ENCODE measurements at regions not wholly inside any gene's neighbourhood (a gene's known extent, or its start where the extent isn't known, plus 50 kb on each side); places are given as distances from the start of the nearest gene placed in this dataset.

DNA sequence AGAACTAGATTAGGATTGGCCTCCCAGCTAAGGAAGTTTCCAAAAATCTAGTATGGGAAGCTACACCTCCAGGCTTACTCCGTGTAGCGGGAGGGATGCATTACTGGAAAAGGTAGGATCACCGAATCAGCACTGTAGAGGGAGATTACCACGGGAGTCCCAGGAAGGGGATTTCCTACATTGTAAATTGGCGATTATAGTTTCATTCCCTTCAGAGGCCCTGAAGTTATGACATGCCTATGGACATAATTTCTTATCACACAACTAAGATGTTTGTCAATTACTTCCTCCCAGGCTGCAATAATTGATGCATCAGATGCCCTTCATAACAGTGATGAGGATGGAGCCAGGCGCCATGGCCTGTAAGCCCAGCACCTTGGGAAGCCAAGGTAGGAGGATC lies 71.2 kb upstream of the NR4A3 start:
- no peak for DNase-seq (ENCODE audit: low read depth in 3 of 3)

DNA sequence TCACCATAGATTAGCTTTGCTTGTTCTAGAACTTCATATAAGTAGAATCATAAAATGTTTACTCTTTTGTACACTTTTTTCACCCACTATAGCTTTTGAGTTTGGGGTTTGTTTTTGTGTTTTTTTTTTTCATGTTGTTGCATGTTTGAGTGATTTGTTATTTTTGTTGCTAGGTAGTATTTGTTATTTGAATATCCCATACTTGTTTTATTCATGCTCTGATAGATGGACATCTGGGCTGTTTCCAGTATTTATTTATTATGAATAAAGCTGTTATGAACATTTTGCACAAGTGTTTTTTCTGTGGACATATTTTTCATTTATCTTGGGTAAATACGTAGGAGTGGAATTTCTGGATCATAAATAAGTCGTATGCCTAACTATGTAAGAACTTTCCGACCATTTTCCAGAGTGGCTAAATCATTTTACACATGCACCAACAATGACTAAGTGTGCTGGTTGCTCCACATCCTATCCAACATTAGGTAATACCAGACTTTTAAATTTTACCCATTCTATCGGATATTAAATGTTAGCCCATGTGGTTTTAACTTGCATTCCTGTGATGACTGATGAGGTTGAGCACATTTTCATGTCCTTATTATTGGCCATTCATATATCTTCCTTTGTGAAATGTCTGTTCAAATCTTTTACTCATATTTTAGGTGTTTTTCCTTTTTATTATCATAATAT lies 69.1 kb upstream of the NR4A3 start:
- no peak for DNase-seq (ENCODE audit: low read depth in 3 of 3)

DNA sequence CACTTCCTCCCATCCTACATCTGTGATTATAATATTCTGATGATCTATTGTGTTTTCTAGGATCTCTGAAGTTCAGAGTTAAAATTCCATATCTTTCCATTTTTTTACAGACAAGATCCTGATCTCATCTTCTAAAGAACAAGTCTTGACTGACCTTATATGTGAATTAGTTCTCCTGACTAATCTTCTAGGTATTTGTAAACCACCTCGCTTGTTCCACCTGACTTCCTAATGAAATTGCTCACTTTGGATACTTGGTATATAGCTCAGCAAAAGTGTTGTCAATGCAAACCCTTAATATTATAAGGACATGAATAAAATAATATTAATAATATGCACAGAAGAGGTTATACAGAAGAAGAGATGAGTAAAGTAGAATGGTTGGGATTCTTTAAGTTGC lies 68.2 kb upstream of the NR4A3 start:
- DNase-seq (ENCODE audit: low read depth in 3 of 3), result no peak

DNA sequence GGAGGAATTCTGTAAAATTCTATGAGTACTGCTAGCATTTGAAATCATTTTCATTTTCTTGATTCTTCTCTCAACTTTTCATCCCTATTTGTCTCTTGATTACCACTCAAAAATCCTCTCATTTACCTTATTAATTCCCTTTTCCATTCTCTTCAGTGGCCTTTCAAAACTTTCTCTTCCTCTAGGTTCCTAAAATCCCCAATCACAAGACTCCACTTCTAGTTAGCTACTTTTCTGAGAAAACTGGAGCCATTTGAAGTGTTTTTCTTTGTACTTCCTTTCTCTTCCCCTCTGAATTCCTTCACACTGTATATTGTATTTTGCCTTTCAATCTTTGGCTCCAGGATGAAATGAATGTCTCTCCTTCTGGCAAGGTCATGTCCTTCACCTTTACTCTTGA lies 61.3 kb upstream of the NR4A3 start:
- DNase-seq (ENCODE audit: low read depth in 3 of 3), result no peak

DNA sequence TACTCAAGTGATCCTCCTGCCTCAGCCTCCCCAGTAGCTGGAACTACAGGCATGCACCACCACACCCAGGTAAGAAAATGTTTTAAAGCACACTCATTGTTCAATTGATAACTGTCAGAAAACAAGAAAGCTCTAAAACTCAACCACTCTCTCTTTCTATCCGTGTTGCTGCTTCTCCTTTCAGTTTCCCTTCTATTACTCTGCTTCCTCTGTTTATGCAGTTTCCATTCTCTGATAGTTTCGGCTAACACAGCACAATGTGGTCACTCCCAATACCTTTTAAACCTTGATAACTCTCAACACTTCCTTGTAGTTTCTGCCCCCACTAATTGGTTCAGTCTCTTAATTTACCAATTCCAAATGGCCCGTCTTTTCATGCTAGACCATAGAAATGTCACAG lies 59.2 kb upstream of the NR4A3 start:
- DNase-seq (ENCODE audit: low read depth in 3 of 3), result no peak
